IPS-11a (cell line): ENCODE measurements at regions not wholly inside any gene's neighbourhood (a gene's known extent, or its start where the extent isn't known, plus 50 kb on each side); places are given as distances from the start of the nearest gene placed in this dataset.
"Not testable (repeated sequence)": the region's sequence is repeated elsewhere in the genome, so short reads cannot be mapped to it uniquely, and the experiment has no call there.

Source experiments
- H3K4me3 ChIP-seq: one replicate; pipeline ENCODE4 v1.5.1; 2013; ENCODE audit warnings: low read depth, low read length, control low read depth

- H3K4me3 ChIP-seq: no peak overlapping the region
Observed at GRCh38 chrX:33989936-33990335, 142.2 kb downstream of the FAM47A start.

GRCh38 chrX:33987458-33987857, 144.7 kb downstream of the FAM47A start:
- H3K4me3 ChIP-seq: no peak overlapping the region

DNA sequence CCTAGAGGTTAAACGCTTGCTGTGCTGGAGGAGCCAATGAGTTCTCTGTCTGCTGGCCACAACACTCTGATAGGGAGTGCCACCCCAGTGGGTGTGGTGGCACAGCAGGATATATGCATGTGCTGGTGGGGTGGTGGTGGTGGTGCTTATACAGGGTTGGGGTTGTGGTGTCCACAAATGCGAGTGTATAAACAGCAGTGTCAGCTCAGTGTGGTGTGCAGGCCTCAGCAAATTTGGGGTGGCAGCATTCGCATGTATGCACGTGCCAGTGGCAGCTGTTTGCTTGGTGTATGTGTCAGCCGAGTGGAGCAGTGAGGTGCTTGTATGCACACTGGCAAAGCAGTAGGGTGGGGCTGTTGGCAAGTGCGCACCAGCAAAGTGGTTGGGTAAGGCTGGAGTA, 157.4 kb downstream of the FAM47A start:
- no peak overlapping the region for H3K4me3 ChIP-seq

DNA sequence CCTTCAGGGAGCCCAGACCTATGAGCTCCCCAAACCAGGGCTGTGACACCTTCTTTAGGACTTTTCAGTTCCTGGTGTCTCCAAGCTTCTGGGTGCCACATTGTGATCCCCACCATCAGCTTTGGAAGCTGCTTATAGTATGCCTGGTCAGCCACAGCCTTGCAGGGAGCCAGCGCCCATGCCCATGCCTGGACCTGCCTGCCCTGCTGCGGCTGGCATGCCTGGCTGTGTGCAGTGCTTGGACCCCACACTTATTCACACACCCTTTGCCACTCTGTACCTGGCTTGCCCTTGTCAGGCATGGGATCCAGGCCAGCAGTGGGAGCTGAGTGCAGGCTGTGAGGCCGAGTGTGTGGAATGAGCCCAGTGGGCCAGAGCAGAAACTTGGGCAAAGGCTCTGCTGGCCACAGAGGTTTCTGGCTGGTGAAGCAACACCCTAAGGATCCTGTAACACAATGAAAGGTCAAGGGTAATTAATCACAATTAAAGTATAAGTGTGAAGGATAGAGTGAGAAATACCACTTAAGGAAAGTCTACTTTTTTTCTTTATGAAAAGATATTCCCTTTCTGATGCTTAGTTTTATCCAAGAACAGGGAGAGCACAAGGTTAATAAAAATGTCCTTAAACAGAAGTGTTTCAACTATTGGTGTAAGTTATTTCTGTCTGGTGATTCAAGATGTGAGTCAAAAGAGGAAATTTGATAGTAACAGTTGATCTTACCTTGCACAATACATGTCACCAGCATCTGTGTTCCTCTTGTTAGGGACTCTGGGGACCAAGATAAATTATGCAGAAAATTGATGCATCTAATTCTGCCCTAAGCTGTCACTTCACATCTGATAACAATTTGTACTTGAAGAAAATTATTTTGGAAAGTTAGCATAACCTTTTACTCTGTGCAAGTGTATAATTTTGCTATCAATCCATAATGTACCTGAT, 161.8 kb downstream of the FAM47A start:
- H3K4me3 ChIP-seq: no peak overlapping the region

DNA sequence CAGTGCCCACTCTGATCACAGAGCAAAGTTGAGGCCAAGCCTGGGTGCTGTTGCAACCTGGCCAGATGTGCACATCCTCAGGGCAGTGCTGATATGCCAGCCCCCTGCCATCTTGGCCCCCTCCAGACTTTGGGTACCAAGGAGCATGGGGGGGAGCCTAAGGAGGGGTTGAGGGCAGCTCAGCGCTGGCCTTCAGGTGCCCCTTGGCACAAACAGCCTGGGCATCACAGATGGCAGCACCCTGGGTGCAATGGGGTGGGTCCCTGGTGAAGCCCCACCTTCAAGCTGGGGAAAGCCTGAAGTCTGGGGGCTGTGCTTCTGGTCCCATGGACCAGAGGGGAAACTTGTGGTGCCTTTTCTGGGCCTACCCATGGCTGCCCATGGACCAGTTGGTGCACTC, 163.0 kb downstream of the FAM47A start:
- no peak overlapping the region for H3K4me3 ChIP-seq

GRCh38 chrX:33968611-33969010, 163.5 kb downstream of the FAM47A start:
- H3K4me3 ChIP-seq: no peak overlapping the region

- H3K4me3 ChIP-seq: no peak overlapping the region
Observed at GRCh38 chrX:33949300-33949699, 182.8 kb downstream of the FAM47A start.

DNA sequence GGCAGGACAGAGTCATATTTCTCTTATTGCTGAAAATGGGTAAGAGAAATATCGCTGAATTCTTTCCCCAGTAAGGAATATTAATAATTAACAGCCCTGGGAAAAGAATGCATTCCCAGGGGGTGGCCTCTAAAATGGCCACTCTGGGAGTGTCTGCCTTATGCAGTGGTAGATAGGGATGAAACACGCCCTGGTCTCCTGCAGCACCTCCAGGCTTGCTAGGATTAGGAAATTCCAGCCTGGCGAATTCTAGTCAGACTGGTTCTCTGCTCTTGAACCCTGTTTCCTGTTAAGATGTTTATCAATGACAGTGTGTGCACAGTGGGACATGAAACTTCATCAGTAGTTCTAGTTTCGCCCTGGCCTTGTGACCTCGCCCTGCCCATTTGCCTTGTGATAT, 205.9 kb downstream of the FAM47A start:
- H3K4me3 ChIP-seq: not testable (repeated sequence)

- H3K4me3 ChIP-seq: no peak overlapping the region
Observed at GRCh38 chrX:33923262-33923661, 208.9 kb downstream of the FAM47A start.

GRCh38 chrX:33909836-33910235, 222.3 kb downstream of the FAM47A start:
- no peak overlapping the region for H3K4me3 ChIP-seq

- no peak overlapping the region for H3K4me3 ChIP-seq
Observed at GRCh38 chrX:33908898-33909297, 223.2 kb downstream of the FAM47A start.

DNA sequence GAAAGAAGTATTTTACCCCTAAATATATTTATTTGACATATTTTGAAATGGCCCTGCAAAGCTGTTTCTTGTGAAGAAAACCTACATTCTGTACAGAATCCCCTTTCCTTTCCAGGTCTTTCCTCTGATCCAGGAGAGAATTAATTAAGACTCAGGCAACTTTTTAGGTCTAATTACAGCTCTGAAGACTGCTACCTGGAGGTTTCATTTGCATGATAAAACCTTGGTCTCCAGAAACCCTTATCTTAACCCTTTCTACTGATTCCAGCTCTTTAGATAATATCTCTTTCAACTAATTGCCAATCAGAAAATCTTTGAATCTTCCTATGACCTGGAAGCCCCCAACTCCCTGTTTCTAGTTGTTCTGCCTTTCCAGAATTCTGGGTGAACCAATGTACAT, 224.0 kb downstream of the FAM47A start:
- H3K4me3 ChIP-seq: no peak overlapping the region

DNA sequence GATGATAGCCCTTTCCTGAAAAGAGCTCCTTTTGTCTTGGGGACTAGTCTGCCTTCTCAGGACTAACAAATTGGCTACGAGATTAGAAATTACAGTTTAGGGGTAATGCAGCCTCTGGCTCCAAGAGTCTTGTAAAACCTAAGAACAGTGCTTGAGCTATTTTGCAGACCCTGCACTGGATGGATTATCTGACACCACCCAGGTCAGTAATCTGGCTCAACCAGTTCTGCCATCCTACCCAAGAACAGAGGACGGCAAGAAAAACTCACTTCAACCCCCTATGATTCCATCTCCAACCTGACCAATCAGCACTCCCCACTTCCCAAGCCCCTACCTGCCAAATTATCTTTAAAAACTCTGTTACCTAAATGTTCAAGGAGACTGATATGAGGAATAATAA, 225.1 kb downstream of the FAM47A start:
- no peak overlapping the region for H3K4me3 ChIP-seq

GRCh38 chrX:33892670-33893069, 239.4 kb downstream of the FAM47A start:
- H3K4me3 ChIP-seq: no peak overlapping the region

DNA sequence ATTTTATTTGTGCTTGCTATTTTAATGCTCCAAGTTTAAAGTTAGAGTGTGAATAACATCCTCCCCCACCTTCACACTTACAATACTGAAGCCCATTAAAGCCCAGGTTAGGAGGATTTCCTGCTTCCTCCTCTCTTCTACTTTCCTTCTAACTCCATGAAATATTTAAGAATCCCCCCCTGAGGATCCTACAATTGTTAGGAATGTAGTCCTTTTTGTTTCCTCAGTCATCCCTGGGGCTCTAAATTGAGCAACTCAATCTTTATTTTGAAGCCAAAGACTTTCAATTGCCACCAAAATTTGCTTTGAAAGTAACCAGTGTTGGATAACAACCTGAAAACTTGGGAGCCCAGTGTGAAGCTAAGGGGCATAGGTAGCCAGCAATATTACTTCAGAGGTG, 276.9 kb downstream of the FAM47A start:
- H3K4me3 ChIP-seq: no peak overlapping the region

- not testable (repeated sequence) for H3K4me3 ChIP-seq
Observed at GRCh38 chrX:33852146-33852545, 280.0 kb downstream of the FAM47A start.

- no peak overlapping the region for H3K4me3 ChIP-seq
Observed at GRCh38 chrX:33840176-33840575, 291.9 kb downstream of the FAM47A start.

GRCh38 chrX:33831211-33831610, 300.9 kb downstream of the FAM47A start:
- no peak overlapping the region for H3K4me3 ChIP-seq

- no peak overlapping the region for H3K4me3 ChIP-seq
Observed at GRCh38 chrX:33817266-33817665, 314.8 kb downstream of the FAM47A start.

DNA sequence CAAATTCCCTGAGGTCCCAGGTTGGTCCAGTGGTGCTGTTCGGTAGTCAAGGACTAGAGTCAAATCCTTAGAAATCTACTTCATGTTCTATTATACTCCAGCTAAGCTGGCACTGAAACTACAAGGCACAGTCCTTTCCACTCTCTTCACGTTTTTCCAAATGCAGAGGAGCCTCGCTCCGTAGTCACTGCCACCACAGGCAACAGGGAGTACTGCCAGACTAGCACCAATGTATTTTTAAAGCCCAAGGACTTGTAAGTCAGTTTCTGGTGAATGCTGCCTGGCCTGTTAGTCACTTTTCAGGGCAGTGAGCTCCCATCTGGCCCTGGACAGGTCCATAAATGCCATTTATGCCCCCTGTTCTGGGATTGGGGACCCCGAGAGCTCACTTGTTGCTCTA, 323.5 kb downstream of the FAM47A start:
- no peak overlapping the region for H3K4me3 ChIP-seq

DNA sequence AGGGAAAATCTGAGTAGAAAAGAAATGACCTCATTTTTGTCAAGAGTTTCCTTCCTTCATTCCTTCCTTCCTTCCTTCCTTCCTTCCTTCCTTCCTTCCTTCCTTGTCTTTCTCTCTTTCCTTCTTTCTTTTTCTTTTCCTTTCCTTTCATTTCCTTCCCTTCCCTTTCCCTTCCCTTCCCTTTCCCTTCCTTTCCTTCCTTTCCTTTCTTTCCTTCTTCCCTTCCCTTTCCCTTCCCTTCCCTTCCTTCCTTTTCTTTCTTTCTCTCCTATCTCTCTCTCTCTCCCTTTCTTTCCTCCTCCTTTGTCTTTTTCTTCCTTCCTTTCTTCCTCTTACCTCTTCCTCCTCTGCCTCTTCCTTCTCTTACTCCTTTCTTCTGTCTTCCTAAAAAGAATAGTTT, 347.6 kb downstream of the FAM47A start:
- H3K4me3 ChIP-seq: no peak overlapping the region

GRCh38 chrX:33741807-33742206, 390.3 kb downstream of the FAM47A start:
- no peak overlapping the region for H3K4me3 ChIP-seq

DNA sequence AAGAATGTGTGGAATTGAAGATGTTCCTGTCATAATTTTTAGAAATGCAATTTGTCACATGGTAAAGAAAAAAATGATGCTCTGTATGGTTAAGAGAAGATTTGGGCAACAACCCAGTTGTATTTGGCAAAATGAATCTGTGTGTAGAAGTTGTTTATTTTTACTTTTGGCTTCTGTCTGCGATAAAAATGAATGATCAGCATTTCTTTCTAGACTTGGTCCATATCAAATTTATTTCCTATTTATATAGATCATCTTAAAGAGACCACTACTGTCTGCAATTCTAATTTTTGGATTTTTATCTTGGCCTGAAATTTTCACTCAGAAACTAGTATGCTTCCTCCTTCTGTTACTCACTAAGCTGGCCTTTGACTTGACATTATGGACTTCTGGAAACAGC, 396.9 kb downstream of the FAM47A start:
- no peak overlapping the region for H3K4me3 ChIP-seq
